HG03469 (cell line): ENCODE measurements at regions not wholly inside any gene's neighbourhood (a gene's known extent, or its start where the extent isn't known, plus 50 kb on each side); places are given as distances from the start of the nearest gene placed in this dataset.

Source experiments
- ATAC-seq: cut with Tn5 transposase; IDR thresholded peaks from one replicate; pipeline ENCODE4 v1.9.1; 2021; ENCODE audit warnings: mild to moderate bottlenecking, moderate library complexity, moderate number of reproducible peaks; ENCODE audit not compliant: unreplicated experiment

GRCh38 chr18:23341983-23342382 lies 111.1 kb upstream of the RIOK3 start:
- no peak for ATAC-seq

- no peak for ATAC-seq
Observed at GRCh38 chr18:23342506-23342905, 110.6 kb upstream of the RIOK3 start.

GRCh38 chr18:23350188-23350587 lies 102.9 kb upstream of the RIOK3 start:
- ATAC-seq, result no peak

- ATAC-seq, result no peak
Observed at GRCh38 chr18:23351521-23351920, 101.6 kb upstream of the RIOK3 start.

GRCh38 chr18:23352042-23352441 lies 101.0 kb upstream of the RIOK3 start:
- ATAC-seq, result no peak

GRCh38 chr18:23353459-23353858 lies 99.6 kb upstream of the RIOK3 start:
- peak; percentile 30 for ATAC-seq

- ATAC-seq, result no peak
Observed at GRCh38 chr18:23354625-23355024, 98.5 kb upstream of the RIOK3 start.

- ATAC-seq, result no peak
Observed at GRCh38 chr18:23355206-23355605, 97.9 kb upstream of the RIOK3 start.

- no peak for ATAC-seq
Observed at GRCh38 chr18:23356424-23356823, 96.7 kb upstream of the RIOK3 start.

GRCh38 chr18:23356915-23357601 lies 96.0 kb upstream of the RIOK3 start:
- no peak for ATAC-seq

GRCh38 chr18:23357996-23358594 lies 95.0 kb upstream of the RIOK3 start:
- ATAC-seq, result no peak

GRCh38 chr18:23359421-23359820 lies 93.7 kb upstream of the RIOK3 start:
- ATAC-seq, result no peak

- no peak for ATAC-seq
Observed at GRCh38 chr18:23363865-23364570, 89.1 kb upstream of the RIOK3 start.

- no peak for ATAC-seq
Observed at GRCh38 chr18:23365602-23366001, 87.5 kb upstream of the RIOK3 start.

- ATAC-seq, result no peak
Observed at GRCh38 chr18:23369266-23369665, 83.8 kb upstream of the RIOK3 start.

- ATAC-seq, result no peak
Observed at GRCh38 chr18:23373570-23373969, 79.5 kb upstream of the RIOK3 start.

- no peak for ATAC-seq
Observed at GRCh38 chr18:23377669-23378301, 75.3 kb upstream of the RIOK3 start.

GRCh38 chr18:23378302-23378686 lies 74.8 kb upstream of the RIOK3 start:
- no peak for ATAC-seq

GRCh38 chr18:23380001-23380550 lies 73.0 kb upstream of the RIOK3 start:
- no peak for ATAC-seq

GRCh38 chr18:23380817-23381216 lies 72.3 kb upstream of the RIOK3 start:
- ATAC-seq, result no peak

- ATAC-seq, result no peak
Observed at GRCh38 chr18:23383494-23383893, 69.6 kb upstream of the RIOK3 start.
